Suprapubic skin (tissue), 3 donors: ENCODE measurements at regions not wholly inside any gene's neighbourhood (a gene's known extent, or its start where the extent isn't known, plus 50 kb on each side); places are given as distances from the start of the nearest gene placed in this dataset.

Experiments
- CTCF ChIP-seq, 2 donors: fragments of 200-600 bp in 1 of 2; fragments of 450-650 bp in 1 of 2; sonication (generic) in 1 of 2; IDR thresholded peaks; one replicate each; pipeline ENCODE4 v1.5.1; 2016 to 2019; ENCODE audit warnings: antibody characterized with exemption in 2 of 2, mild to moderate bottlenecking in 1 of 2, moderate library complexity in 1 of 2
- POLR2A ChIP-seq, 2 donors: fragments of 450-650 bp; IDR thresholded peaks; one replicate each; pipeline ENCODE4 v1.6.1; 2017; ENCODE audit warnings: antibody characterized with exemption in 2 of 2, mild to moderate bottlenecking in 2 of 2, moderate library complexity in 2 of 2

GRCh38 chr14:71180397-71180796 is 273.1 kb downstream of the PCNX1 start:
- TF ChIP-seq CTCF (IDR thresholded peaks at IDR 0.05) (no peak), POLR2A (IDR thresholded peaks at IDR 0.05) (no peak)
